Mucosa of rectum (tissue), 2 donors: ENCODE measurements at regions not wholly inside any gene's neighbourhood (a gene's known extent, or its start where the extent isn't known, plus 50 kb on each side); places are given as distances from the start of the nearest gene placed in this dataset.

Source experiments
- H3K27ac ChIP-seq, 2 donors: one replicate each; pipeline ENCODE4 v1.7.0; 2013; ENCODE audit warnings: inconsistent platforms in 2 of 2, low read depth in 2 of 2, low read length in 2 of 2
- H3K27me3 ChIP-seq, 2 donors: one replicate each; pipeline ENCODE4 v1.7.0; 2013; ENCODE audit warnings: low read length in 2 of 2; ENCODE audit not compliant: control insufficient read depth in 2 of 2, insufficient read depth in 2 of 2
- H3K36me3 ChIP-seq, 2 donors: one replicate each; pipeline ENCODE4 v1.7.0; 2013; ENCODE audit warnings: low read length in 2 of 2; ENCODE audit not compliant: control insufficient read depth in 2 of 2, insufficient read depth in 2 of 2
- H3K4me1 ChIP-seq, 2 donors: one replicate each; pipeline ENCODE4 v1.7.0; 2013; ENCODE audit warnings: low read length in 2 of 2, mild to moderate bottlenecking in 1 of 2; ENCODE audit not compliant: control insufficient read depth in 2 of 2, insufficient read depth in 2 of 2
- H3K4me3 ChIP-seq, 2 donors: one replicate each; pipeline ENCODE4 v1.7.0; 2013; ENCODE audit warnings: low read length in 2 of 2
- H3K9ac ChIP-seq, 2 donors: one replicate each; pipeline ENCODE4 v1.7.0; 2013; ENCODE audit warnings: low read length in 2 of 2, low read depth in 1 of 2, mild to moderate bottlenecking in 1 of 2
- H3K9me3 ChIP-seq, 2 donors: one replicate each; pipeline ENCODE4 v1.7.0; 2013; ENCODE audit warnings: low read length in 2 of 2; ENCODE audit not compliant: control insufficient read depth in 2 of 2
- donor health status: healthy.
- donor health status: Normal muscosa, but diverticular disease.

DNA sequence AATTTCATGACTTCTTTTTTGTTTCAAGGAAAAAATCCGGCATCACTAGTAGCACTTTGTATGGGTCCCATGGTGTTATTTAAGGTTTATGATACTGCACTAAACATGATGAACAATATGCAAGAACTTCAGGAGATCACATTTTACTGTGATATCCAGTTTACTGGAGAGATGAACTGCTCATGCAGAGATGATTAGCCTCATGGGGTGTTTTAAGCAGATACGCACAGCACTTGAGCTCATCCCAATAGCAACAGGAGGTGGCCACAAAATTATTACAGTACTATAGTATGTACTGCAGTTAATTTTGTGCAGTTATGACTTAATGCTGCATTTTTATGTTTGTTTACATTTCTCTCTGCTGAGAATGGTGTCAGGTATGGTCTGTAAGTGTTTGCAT lies 303.7 kb upstream of the PCDH15 start:
- Histone ChIP-seq H3K9me3 (no peaks in the 10 kb centered on the region), H3K4me1 (no peaks in the 10 kb centered on the region), H3K9ac (no peak overlapping the region), H3K27ac (no peak overlapping the region), H3K4me3 (no peak overlapping the region), H3K36me3 (no peaks in the 10 kb centered on the region), H3K27me3 (no peaks in the 10 kb centered on the region)

DNA sequence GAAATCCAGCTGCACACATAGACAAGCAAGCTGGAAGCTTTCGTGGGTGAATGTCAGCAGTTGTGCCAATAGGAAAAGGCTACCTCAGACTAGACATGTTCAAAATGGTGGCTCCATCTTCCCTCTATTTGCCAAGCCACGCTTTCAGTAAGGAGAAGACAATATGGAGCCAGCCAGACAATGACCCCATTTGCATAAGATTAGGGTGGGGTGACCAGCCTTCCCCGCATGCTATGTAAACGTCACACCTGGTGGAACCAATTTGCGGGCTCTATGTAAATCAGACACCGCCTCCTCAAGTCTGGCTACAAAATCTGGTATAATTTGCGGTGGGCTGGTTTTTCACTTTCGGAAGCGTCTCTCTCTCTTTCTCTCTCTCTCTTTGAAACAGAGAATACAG lies 297.4 kb upstream of the PCDH15 start:
- Histone ChIP-seq H3K27me3 (no peaks in the 10 kb centered on the region), H3K4me1 (no peaks in the 10 kb centered on the region), H3K36me3 (no peaks in the 10 kb centered on the region), H3K9ac (no peak overlapping the region), H3K27ac (no peak overlapping the region), H3K4me3 (no peak overlapping the region), H3K9me3 (no peaks in the 10 kb centered on the region)

DNA sequence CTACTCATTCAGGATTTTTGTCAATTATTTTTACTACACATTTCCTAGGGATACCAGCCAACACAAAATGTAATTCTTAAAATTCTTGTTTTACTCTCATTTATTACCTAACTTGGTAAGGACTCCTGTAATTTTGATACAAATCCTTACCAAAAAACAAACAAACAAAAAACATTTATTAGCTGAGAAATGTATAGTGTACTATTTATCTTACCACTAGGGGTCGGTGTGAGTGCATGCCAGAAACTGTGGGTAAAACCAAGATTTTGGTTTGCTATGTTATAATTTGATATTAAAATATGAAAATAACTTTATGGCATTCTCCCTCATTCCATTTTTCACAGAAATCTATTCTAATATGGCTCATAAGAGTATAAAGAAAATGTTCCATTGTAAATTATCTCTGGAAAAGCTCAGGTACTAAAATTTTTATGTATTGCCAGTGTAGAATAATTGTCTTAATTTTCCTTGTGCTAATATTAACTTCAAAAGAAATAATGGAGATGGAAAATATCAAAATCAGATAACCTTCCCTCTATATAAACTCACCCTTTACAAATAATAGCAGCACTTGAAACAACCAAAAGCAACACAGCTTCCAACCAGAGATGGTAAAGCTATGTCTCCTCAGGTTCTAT lies 290.8 kb upstream of the PCDH15 start:
- Histone ChIP-seq H3K9ac (no peak overlapping the region), H3K4me1 (no peaks in the 10 kb centered on the region), H3K27ac (no peak overlapping the region), H3K4me3 (no peak overlapping the region), H3K27me3 (no peaks in the 10 kb centered on the region), H3K36me3 (no peaks in the 10 kb centered on the region), H3K9me3 (no peaks in the 10 kb centered on the region)

- Histone ChIP-seq H3K4me1 (no peaks in the 10 kb centered on the region), H3K4me3 (no peak overlapping the region), H3K27me3 (no peaks in the 10 kb centered on the region), H3K27ac (no peak overlapping the region), H3K9me3 (no peaks in the 10 kb centered on the region), H3K9ac (no peak overlapping the region), H3K36me3 (no peaks in the 10 kb centered on the region)
These were observed 277.1 kb upstream of the PCDH15 start for GRCh38 chr10:55078121-55078520.

- no peaks in the 10 kb centered on the region for H3K9me3 ChIP-seq
- no peak overlapping the region for H3K27ac ChIP-seq
- no peaks in the 10 kb centered on the region for H3K4me1 ChIP-seq
- no peak overlapping the region for H3K9ac ChIP-seq
- H3K4me3 ChIP-seq = no peak overlapping the region
- H3K27me3 ChIP-seq = no peaks in the 10 kb centered on the region
- no peaks in the 10 kb centered on the region for H3K36me3 ChIP-seq
These were observed 264.2 kb upstream of the PCDH15 start for GRCh38 chr10:55065185-55065584.

GRCh38 chr10:55063811-55064210 lies 262.8 kb upstream of the PCDH15 start:
- H3K4me1 ChIP-seq = no peaks in the 10 kb centered on the region
- H3K36me3 ChIP-seq = no peaks in the 10 kb centered on the region
- no peak overlapping the region for H3K9ac ChIP-seq
- no peaks in the 10 kb centered on the region for H3K9me3 ChIP-seq
- no peaks in the 10 kb centered on the region for H3K27me3 ChIP-seq
- no peak overlapping the region for H3K4me3 ChIP-seq
- no peak overlapping the region for H3K27ac ChIP-seq

- Histone ChIP-seq H3K4me1 (no peaks in the 10 kb centered on the region), H3K27me3 (no peaks in the 10 kb centered on the region), H3K36me3 (no peaks in the 10 kb centered on the region), H3K27ac (no peak overlapping the region), H3K9me3 (no peaks in the 10 kb centered on the region), H3K9ac (no peak overlapping the region), H3K4me3 (no peak overlapping the region)
These were observed 261.3 kb upstream of the PCDH15 start for GRCh38 chr10:55062349-55062748.

DNA sequence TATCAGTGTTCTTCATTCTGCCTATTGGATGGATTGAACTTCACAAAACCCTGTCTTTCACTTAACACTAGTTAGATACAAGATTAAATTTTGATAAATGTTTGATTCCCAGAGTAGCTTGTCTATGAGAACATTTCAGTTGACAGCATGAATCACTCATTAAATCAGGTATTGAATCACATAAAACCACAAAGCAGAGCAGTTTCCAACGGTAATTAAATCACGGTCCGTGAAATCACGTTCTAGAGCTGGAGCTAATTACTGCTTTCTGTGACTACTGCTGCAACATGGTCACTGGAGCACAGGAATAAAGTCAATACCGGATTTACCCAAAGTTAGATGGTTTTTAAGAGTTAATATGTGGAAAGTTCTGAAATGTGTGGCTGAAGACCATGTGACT lies 257.8 kb upstream of the PCDH15 start:
- Histone ChIP-seq H3K36me3 (no peaks in the 10 kb centered on the region), H3K27ac (no peak overlapping the region), H3K4me3 (no peak overlapping the region), H3K27me3 (no peaks in the 10 kb centered on the region), H3K9me3 (no peaks in the 10 kb centered on the region), H3K4me1 (no peaks in the 10 kb centered on the region), H3K9ac (no peak overlapping the region)

GRCh38 chr10:55051515-55051914 lies 250.5 kb upstream of the PCDH15 start:
- H3K27ac ChIP-seq = no peak overlapping the region
- no peaks in the 10 kb centered on the region for H3K36me3 ChIP-seq
- H3K9ac ChIP-seq = no peak overlapping the region
- no peaks in the 10 kb centered on the region for H3K27me3 ChIP-seq
- no peaks in the 10 kb centered on the region for H3K9me3 ChIP-seq
- H3K4me1 ChIP-seq = no peaks in the 10 kb centered on the region
- H3K4me3 ChIP-seq = no peak overlapping the region

GRCh38 chr10:55048830-55049498 lies 247.9 kb upstream of the PCDH15 start:
- Histone ChIP-seq H3K4me1 (no peaks in the 10 kb centered on the region), H3K36me3 (no peaks in the 10 kb centered on the region), H3K27ac (no peak overlapping the region), H3K4me3 (no peak overlapping the region), H3K27me3 (no peaks in the 10 kb centered on the region), H3K9me3 (no peaks in the 10 kb centered on the region), H3K9ac (no peak overlapping the region)
